WTC11 (cell line): ENCODE measurements at regions not wholly inside any gene's neighbourhood (a gene's known extent, or its start where the extent isn't known, plus 50 kb on each side); places are given as distances from the start of the nearest gene placed in this dataset.

Source experiments
- ATAC-seq: fragments of 200-7000 bp; cut with Tn5 transposase; 2 replicates; pipeline ENCODE4 v1.10.0; 2021; ENCODE audit warnings: mild to moderate bottlenecking, moderate library complexity
- CTCF ChIA-PET: fragments of 300-600 bp; sonication (Branson Sonifier 250); formaldehyde crosslinking; loops from one replicate; lab custom pipeline; 2021; ENCODE audit warnings: antibody characterized with exemption; lab: Charles Lee
- POLR2A ChIA-PET: fragments of 350-600 bp; sonication (Branson Sonifier 250); formaldehyde crosslinking; loops from one replicate; lab custom pipeline; 2021; ENCODE audit warnings: antibody characterized with exemption; lab: Charles Lee
- DNase-seq: peaks from one replicate; pipeline ENCODE4 v3.0.0; 2021; ENCODE audit warnings: low spot score
- H3K27ac Mint-ChIP-seq: 2 replicates; pipeline ENCODE4 v1.8.0; 2021; ENCODE audit warnings: mixed read lengths
- H3K27me3 Mint-ChIP-seq: 2 replicates; pipeline ENCODE4 v1.8.0; 2021; ENCODE audit warnings: low read depth, mild to moderate bottlenecking, moderate library complexity, mixed read lengths
- H3K36me3 Mint-ChIP-seq: 2 replicates; pipeline ENCODE4 v1.8.0; 2021; ENCODE audit warnings: mixed read lengths
- H3K4me1 Mint-ChIP-seq: 2 replicates; pipeline ENCODE4 v1.8.0; 2022; ENCODE audit warnings: mixed read lengths
- H3K4me3 Mint-ChIP-seq: 2 replicates; pipeline ENCODE4 v1.8.0; 2021; ENCODE audit warnings: mild to moderate bottlenecking, moderate library complexity, mixed read lengths
- H3K9me3 Mint-ChIP-seq: 2 replicates; pipeline ENCODE4 v1.8.0; 2021; ENCODE audit warnings: mixed read lengths
- CBFB ChIP-seq: sonication (generic); formaldehyde crosslinking; IDR thresholded peaks from 2 replicates; pipeline ENCODE4 v1.8.1; 2022; ENCODE audit warnings: mild to moderate bottlenecking, low read depth, missing genetic modification reagents
- CREB1 ChIP-seq: sonication (generic); formaldehyde crosslinking; IDR thresholded peaks from 2 replicates; pipeline ENCODE4 v1.8.0; 2023; ENCODE audit warnings: mild to moderate bottlenecking, missing genetic modification reagents
- GTF2I ChIP-seq: fragments of 250-450 bp; sonication (Bioruptor Pico); conservative IDR thresholded peaks from 2 replicates; pipeline ENCODE4 v1.4.0; 2021; ENCODE audit warnings: mild to moderate bottlenecking
- JUN ChIP-seq: sonication (generic); formaldehyde crosslinking; IDR thresholded peaks from 2 replicates; pipeline ENCODE4 v1.8.0; 2023; ENCODE audit warnings: mild to moderate bottlenecking, missing genetic modification reagents
- MXD4 ChIP-seq: fragments of 250-450 bp; sonication (Bioruptor Pico); IDR thresholded peaks from 2 replicates; pipeline ENCODE4 v1.8.0; 2021; ENCODE audit warnings: mild to moderate bottlenecking, moderate library complexity, borderline replicate concordance
- NFATC4 ChIP-seq: fragments of 250-450 bp; sonication (Bioruptor Pico); IDR thresholded peaks from 2 replicates; pipeline ENCODE4 v1.9.0; 2021; ENCODE audit warnings: mild to moderate bottlenecking
- SMAD3 ChIP-seq: sonication (generic); formaldehyde crosslinking; IDR thresholded peaks from 2 replicates; pipeline ENCODE4 v1.8.0; 2022; ENCODE audit warnings: missing genetic modification reagents, mild to moderate bottlenecking, borderline replicate concordance
- TCF7 ChIP-seq: sonication (generic); formaldehyde crosslinking; IDR thresholded peaks from 2 replicates; pipeline ENCODE4 v1.8.0; 2022; ENCODE audit warnings: mild to moderate bottlenecking, low read depth, missing genetic modification reagents, moderate library complexity
- TEAD4 ChIP-seq: sonication (generic); formaldehyde crosslinking; IDR thresholded peaks from 2 replicates; pipeline ENCODE4 v1.8.0; 2022; ENCODE audit warnings: mild to moderate bottlenecking, missing genetic modification reagents
- TF ChIP-seq, protein P1 (sequence below): sonication (generic); formaldehyde crosslinking; IDR thresholded peaks from 2 replicates; pipeline ENCODE4 v1.8.0; 2022; ENCODE audit warnings: missing genetic modification reagents
- TF ChIP-seq, protein P2 (sequence below): fragments of 200-600 bp; IDR thresholded peaks from 2 replicates; pipeline ENCODE4 v1.8.0; 2022; ENCODE audit warnings: antibody characterized with exemption
- TF ChIP-seq, protein P3 (sequence below): sonication (generic); formaldehyde crosslinking; conservative IDR thresholded peaks from 2 replicates; pipeline ENCODE4 v1.8.1; 2022; ENCODE audit warnings: mild to moderate bottlenecking, missing genetic modification reagents
- TF ChIP-seq, protein P4 (sequence below): sonication (generic); formaldehyde crosslinking; IDR thresholded peaks from 2 replicates; pipeline ENCODE4 v1.8.0; 2022; ENCODE audit warnings: mild to moderate bottlenecking, missing genetic modification reagents
- TF ChIP-seq, protein P5 (sequence below): sonication (generic); formaldehyde crosslinking; IDR thresholded peaks from 2 replicates; pipeline ENCODE4 v1.8.0; 2022; ENCODE audit warnings: mild to moderate bottlenecking, missing genetic modification reagents
- TF ChIP-seq, protein P6 (sequence below): sonication (generic); formaldehyde crosslinking; IDR thresholded peaks from 2 replicates; pipeline ENCODE4 v1.8.1; 2022; ENCODE audit warnings: low read depth, missing genetic modification reagents, borderline replicate concordance
- TF ChIP-seq, protein P7 (sequence below): fragments of 250-450 bp; sonication (Bioruptor Pico); conservative IDR thresholded peaks from 2 replicates; pipeline ENCODE4 v1.9.0; 2021; ENCODE audit warnings: mild to moderate bottlenecking

DNA sequence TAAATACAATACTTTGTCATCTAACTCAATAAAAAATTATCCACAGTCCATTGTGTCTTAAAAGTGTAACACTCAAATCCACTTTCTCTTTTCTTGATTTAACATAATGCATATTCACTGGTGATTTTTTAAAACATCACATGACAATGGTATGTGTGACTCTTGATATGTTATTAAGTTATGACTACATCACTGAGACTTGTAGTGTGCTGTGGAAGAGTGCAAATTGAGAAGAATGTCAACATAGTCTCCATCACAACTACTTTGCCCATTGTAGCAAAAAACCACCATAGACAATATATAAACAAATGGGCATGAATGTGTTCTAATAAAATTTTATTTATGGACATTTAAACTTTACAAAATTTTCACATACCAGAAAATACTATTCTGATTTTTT, 380.7 kb upstream of the PMFBP1 start (continued):
- TF ChIP-seq, protein P1, sequence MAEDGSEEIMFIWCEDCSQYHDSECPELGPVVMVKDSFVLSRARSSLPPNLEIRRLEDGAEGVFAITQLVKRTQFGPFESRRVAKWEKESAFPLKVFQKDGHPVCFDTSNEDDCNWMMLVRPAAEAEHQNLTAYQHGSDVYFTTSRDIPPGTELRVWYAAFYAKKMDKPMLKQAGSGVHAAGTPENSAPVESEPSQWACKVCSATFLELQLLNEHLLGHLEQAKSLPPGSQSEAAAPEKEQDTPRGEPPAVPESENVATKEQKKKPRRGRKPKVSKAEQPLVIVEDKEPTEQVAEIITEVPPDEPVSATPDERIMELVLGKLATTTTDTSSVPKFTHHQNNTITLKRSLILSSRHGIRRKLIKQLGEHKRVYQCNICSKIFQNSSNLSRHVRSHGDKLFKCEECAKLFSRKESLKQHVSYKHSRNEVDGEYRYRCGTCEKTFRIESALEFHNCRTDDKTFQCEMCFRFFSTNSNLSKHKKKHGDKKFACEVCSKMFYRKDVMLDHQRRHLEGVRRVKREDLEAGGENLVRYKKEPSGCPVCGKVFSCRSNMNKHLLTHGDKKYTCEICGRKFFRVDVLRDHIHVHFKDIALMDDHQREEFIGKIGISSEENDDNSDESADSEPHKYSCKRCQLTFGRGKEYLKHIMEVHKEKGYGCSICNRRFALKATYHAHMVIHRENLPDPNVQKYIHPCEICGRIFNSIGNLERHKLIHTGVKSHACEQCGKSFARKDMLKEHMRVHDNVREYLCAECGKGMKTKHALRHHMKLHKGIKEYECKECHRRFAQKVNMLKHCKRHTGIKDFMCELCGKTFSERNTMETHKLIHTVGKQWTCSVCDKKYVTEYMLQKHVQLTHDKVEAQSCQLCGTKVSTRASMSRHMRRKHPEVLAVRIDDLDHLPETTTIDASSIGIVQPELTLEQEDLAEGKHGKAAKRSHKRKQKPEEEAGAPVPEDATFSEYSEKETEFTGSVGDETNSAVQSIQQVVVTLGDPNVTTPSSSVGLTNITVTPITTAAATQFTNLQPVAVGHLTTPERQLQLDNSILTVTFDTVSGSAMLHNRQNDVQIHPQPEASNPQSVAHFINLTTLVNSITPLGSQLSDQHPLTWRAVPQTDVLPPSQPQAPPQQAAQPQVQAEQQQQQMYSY (CRISPR knock-in tag), result no peak
- TF ChIP-seq, protein P2, sequence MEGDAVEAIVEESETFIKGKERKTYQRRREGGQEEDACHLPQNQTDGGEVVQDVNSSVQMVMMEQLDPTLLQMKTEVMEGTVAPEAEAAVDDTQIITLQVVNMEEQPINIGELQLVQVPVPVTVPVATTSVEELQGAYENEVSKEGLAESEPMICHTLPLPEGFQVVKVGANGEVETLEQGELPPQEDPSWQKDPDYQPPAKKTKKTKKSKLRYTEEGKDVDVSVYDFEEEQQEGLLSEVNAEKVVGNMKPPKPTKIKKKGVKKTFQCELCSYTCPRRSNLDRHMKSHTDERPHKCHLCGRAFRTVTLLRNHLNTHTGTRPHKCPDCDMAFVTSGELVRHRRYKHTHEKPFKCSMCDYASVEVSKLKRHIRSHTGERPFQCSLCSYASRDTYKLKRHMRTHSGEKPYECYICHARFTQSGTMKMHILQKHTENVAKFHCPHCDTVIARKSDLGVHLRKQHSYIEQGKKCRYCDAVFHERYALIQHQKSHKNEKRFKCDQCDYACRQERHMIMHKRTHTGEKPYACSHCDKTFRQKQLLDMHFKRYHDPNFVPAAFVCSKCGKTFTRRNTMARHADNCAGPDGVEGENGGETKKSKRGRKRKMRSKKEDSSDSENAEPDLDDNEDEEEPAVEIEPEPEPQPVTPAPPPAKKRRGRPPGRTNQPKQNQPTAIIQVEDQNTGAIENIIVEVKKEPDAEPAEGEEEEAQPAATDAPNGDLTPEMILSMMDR, result no peak
- TF ChIP-seq TEAD4 (CRISPR knock-in tag) (no peak), JUN (CRISPR knock-in tag) (no peak)
- TF ChIP-seq, protein P3, sequence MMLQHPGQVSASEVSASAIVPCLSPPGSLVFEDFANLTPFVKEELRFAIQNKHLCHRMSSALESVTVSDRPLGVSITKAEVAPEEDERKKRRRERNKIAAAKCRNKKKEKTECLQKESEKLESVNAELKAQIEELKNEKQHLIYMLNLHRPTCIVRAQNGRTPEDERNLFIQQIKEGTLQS (CRISPR knock-in tag), result no peak
- TF ChIP-seq, protein P4, sequence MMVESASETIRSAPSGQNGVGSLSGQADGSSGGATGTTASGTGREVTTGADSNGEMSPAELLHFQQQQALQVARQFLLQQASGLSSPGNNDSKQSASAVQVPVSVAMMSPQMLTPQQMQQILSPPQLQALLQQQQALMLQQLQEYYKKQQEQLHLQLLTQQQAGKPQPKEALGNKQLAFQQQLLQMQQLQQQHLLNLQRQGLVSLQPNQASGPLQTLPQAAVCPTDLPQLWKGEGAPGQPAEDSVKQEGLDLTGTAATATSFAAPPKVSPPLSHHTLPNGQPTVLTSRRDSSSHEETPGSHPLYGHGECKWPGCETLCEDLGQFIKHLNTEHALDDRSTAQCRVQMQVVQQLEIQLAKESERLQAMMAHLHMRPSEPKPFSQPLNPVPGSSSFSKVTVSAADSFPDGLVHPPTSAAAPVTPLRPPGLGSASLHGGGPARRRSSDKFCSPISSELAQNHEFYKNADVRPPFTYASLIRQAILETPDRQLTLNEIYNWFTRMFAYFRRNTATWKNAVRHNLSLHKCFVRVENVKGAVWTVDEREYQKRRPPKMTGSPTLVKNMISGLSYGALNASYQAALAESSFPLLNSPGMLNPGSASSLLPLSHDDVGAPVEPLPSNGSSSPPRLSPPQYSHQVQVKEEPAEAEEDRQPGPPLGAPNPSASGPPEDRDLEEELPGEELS, result no peak

DNA sequence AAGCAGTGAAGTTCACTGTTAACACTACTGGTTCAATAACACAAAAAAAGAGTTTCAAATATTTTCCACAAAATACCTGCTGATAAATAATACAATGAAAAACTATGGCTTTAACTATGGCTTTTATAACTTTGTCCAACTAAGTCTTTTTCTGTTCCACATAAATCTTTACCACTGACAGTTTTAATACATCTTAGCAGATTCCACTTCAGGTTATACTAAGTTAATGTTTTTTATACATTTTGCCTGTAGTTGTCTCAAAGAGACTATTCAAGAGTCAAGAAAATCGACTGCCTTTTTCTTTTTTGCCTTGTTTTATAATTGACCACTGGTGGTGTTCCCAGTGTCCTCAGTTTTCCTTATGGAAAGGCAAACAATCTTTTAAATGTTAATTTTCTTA, 379.7 kb upstream of the PMFBP1 start:
- Mint-ChIP-seq H3K4me1 (0 out of 2 replicates have a peak, but pooled peaks cover 3% of the 10 kb centered on the region), H3K27me3 (no peaks in the 10 kb centered on the region; the same call in 1 of the 2 replicates), H3K4me3 (no peak overlapping the region), H3K9me3 (peaks cover 40% of the 10 kb centered on the region), H3K36me3 (peaks cover 39% of the 10 kb centered on the region)
- POLR2A ChIA-PET, result no interaction called here
- DNase-seq, result no peak
- no peak for ATAC-seq
- CTCF ChIA-PET, result interaction anchor here (0.6 kb wide), 1 partner anchor 107 kb away, joined by 3 read pairs; no protein-coding TSS in a partner anchor
- TF ChIP-seq TEAD4 (CRISPR knock-in tag) (no peak), GTF2I (CRISPR knock-in tag) (no peak), MXD4 (CRISPR knock-in tag) (no peak), SMAD3 (CRISPR knock-in tag) (no peak), CREB1 (no peak)
- TF ChIP-seq, protein P5, sequence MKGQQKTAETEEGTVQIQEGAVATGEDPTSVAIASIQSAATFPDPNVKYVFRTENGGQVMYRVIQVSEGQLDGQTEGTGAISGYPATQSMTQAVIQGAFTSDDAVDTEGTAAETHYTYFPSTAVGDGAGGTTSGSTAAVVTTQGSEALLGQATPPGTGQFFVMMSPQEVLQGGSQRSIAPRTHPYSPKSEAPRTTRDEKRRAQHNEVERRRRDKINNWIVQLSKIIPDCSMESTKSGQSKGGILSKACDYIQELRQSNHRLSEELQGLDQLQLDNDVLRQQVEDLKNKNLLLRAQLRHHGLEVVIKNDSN, result no peak
- TF ChIP-seq, all 79 proteins: peak for 0
- no peak overlapping the region for H3K27ac Mint-ChIP-seq

DNA sequence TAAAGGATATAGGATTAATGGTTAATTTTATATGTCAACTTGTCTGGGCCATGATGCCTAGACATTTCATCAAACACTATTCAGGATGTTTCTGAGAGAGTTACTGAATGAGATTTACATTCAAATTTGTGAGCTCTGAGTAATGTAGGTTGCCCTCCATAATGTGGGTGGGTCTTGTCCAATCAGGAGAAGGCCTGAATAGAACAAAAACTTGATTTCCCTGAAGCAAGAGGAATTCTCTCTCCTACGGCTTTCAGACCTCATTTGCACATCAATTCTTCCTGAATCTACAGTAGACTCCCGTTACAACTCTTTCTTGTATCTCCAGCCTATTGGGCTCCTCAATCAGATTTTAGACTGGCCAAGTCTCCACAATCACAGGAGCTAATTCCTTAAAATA, 377.9 kb upstream of the PMFBP1 start:
- H3K4me1 Mint-ChIP-seq, result 0 out of 2 replicates have a peak, but pooled peaks cover 3% of the 10 kb centered on the region
- DNase-seq (no peak), ATAC-seq (no peak)
- H3K27ac Mint-ChIP-seq, result no peak overlapping the region
- H3K27me3 Mint-ChIP-seq, result no peaks in the 10 kb centered on the region; the same call in 1 of the 2 replicates
- ChIA-PET CTCF (no interaction called here), POLR2A (no interaction called here)
- peaks cover 42% of the 10 kb centered on the region for H3K9me3 Mint-ChIP-seq
- peaks cover 39% of the 10 kb centered on the region for H3K36me3 Mint-ChIP-seq
- H3K4me3 Mint-ChIP-seq, result no peak overlapping the region
- TF ChIP-seq, protein P6, sequence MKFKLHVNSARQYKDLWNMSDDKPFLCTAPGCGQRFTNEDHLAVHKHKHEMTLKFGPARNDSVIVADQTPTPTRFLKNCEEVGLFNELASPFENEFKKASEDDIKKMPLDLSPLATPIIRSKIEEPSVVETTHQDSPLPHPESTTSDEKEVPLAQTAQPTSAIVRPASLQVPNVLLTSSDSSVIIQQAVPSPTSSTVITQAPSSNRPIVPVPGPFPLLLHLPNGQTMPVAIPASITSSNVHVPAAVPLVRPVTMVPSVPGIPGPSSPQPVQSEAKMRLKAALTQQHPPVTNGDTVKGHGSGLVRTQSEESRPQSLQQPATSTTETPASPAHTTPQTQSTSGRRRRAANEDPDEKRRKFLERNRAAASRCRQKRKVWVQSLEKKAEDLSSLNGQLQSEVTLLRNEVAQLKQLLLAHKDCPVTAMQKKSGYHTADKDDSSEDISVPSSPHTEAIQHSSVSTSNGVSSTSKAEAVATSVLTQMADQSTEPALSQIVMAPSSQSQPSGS (CRISPR knock-in tag), result no peak
- TF ChIP-seq NFATC4 (CRISPR knock-in tag) (no peak), TCF7 (CRISPR knock-in tag) (no peak), CBFB (CRISPR knock-in tag) (no peak)
- TF ChIP-seq, protein P7, sequence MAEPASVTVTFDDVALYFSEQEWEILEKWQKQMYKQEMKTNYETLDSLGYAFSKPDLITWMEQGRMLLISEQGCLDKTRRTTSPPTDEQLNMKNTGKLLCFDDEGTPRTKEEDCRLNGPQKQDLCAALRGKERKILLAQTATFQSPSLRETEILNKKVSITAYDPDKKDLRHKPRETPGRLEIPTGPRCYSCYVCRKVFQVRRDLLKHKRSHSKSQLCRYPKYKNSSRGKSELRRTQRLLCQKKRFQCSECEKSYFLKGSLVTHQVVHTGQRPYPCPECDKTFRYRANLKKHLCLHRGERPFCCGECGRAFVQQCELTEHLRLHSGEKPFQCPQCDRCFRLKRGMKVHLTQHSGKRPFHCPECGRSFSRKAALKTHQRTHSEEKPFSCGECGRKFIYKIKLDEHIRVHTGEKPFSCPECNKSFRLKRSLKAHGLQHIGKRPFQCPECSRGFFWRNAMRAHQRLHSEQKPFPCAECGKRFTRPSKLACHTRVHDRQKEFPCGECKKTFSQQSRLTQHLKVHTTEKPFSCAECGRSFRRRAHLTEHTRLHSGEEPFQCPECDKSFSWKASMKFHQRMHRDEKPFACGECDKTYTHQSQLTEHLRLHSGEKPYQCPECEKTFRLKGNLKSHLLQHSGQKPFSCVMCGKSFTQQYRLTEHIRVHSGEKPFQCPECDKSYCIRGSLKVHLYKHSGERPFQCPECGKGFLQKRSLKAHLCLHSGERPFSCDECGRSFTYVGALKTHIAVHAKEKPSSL (CRISPR knock-in tag), result no peak
